Neural cell (in vitro differentiated cells): ENCODE measurements at regions not wholly inside any gene's neighbourhood (a gene's known extent, or its start where the extent isn't known, plus 50 kb on each side); places are given as distances from the start of the nearest gene placed in this dataset.

Experiments
- CTCF ChIP-seq: fragments of 450-650 bp; IDR thresholded peaks from 2 replicates; pipeline ENCODE4 v1.5.1; 2014; ENCODE audit warnings: antibody characterized with exemption, mild to moderate bottlenecking, moderate library complexity; ENCODE audit not compliant: poor library complexity, severe bottlenecking
- POLR2AphosphoS5 ChIP-seq: IDR thresholded peaks from 2 replicates; pipeline ENCODE4 v1.6.1; 2012

DNA sequence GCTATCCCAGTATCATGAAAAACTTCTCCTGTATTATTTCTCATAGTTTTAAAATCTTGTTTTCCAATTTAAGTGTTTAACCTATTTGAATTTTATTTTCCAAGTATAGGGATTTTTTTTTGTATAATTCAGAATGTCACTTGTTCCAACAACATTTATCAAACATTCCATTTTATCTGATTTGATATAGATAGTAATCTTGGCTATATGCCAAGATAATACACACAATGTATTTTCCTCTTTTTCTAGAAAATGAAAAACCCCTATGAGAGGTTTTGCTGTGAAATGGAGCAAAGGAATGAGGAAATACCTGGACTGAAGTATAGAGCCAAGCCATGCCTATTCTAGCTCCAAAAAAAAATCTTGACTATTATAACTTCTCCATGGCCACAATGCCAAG lies 628.9 kb downstream of the HTR1B start:
- TF ChIP-seq CTCF (no peak), POLR2AphosphoS5 (no peak)
